Left ventricle myocardium inferior (tissue), 1 donor: ENCODE measurements at regions not wholly inside any gene's neighbourhood (a gene's known extent, or its start where the extent isn't known, plus 50 kb on each side); places are given as distances from the start of the nearest gene placed in this dataset.

ENCODE experiments used
- DNase-seq: peaks from one replicate; pipeline ENCODE4 v3.0.0-alpha.2; 2020
- H3K27ac ChIP-seq: fragments of 200-600 bp; replicated peaks from 2 replicates; pipeline ENCODE4 v1.8.0; 2021
- H3K27me3 ChIP-seq: fragments of 200-600 bp; 2 replicates; pipeline ENCODE4 v1.8.0; 2021; ENCODE audit warnings: low read depth
- H3K36me3 ChIP-seq: fragments of 200-600 bp; 2 replicates; pipeline ENCODE4 v1.8.0; 2021
- H3K4me1 ChIP-seq: fragments of 200-600 bp; 2 replicates; pipeline ENCODE4 v1.8.0; 2021
- H3K4me3 ChIP-seq: fragments of 200-600 bp; 2 replicates; pipeline ENCODE4 v1.8.0; 2021; ENCODE audit warnings: mild to moderate bottlenecking, moderate library complexity
- H3K9me3 ChIP-seq: fragments of 200-600 bp; replicated peaks from 2 replicates; pipeline ENCODE4 v1.8.0; 2021
- intact Hi-C: fragments of 100-400 bp; cut with micrococcal nuclease; formaldehyde crosslinking; loops from one replicate; pipeline ENCODE4 v1.11.0; 2022
- TF ChIP-seq, protein P1 (sequence below): fragments of 200-600 bp; IDR thresholded peaks from 2 replicates; pipeline ENCODE4 v1.8.0; 2021; ENCODE audit warnings: antibody characterized with exemption, mild to moderate bottlenecking, borderline replicate concordance
- donor health status: DM: no; HTN: yes; CAD: no; lungs with severe emphysema.

DNA sequence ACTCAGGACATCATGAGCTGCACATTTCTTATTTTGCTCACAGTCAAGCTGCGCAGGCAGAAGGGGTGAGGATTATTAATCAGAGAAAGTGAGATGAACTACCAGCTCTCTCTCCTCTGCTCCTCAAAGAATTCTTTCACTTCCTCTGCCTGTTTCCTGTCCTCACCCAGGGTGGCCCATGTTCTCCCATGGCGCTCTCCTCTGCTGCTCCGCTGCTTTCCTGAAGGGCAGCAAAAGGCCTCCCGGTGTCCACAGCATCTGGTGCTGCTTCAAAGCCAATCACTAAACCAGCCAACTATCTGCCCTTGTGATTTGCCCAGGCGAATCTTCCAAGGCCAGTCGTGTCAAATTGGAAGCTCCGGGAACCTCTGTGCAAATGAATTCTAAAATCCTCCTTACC, 324.2 kb downstream of the TPBG start:
- intact Hi-C loops: no loop called here
- Histone ChIP-seq H3K4me3 (no peak overlapping the region), H3K9me3 (no peaks in the 10 kb centered on the region), H3K36me3 (no peaks in the 10 kb centered on the region), H3K4me1 (no peaks in the 10 kb centered on the region), H3K27me3 (no peaks in the 10 kb centered on the region), H3K27ac (no peak overlapping the region)
- TF ChIP-seq, protein P1, sequence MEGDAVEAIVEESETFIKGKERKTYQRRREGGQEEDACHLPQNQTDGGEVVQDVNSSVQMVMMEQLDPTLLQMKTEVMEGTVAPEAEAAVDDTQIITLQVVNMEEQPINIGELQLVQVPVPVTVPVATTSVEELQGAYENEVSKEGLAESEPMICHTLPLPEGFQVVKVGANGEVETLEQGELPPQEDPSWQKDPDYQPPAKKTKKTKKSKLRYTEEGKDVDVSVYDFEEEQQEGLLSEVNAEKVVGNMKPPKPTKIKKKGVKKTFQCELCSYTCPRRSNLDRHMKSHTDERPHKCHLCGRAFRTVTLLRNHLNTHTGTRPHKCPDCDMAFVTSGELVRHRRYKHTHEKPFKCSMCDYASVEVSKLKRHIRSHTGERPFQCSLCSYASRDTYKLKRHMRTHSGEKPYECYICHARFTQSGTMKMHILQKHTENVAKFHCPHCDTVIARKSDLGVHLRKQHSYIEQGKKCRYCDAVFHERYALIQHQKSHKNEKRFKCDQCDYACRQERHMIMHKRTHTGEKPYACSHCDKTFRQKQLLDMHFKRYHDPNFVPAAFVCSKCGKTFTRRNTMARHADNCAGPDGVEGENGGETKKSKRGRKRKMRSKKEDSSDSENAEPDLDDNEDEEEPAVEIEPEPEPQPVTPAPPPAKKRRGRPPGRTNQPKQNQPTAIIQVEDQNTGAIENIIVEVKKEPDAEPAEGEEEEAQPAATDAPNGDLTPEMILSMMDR: no peak
- no peak for DNase-seq

DNA sequence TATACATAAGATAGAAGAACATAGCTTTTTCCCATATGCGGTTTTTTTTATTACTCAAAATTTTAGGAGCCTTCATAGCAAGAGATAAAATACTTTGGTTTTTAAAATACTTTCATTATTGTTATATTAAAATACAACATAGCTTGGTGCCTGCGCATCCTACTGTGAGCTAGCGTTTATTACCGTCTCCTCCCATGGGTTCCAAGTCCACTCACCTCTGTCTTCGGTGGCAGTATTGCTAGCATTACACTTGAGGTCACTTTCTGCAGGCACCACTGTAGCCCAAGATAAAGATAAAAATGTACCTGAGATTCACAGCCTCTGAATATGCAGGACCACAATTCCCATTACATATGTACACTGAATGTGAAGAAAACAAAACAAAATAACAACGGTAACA, 326.7 kb downstream of the TPBG start:
- DNase-seq: no peak
- H3K27me3 ChIP-seq: no peaks in the 10 kb centered on the region
- no peak overlapping the region for H3K4me3 ChIP-seq
- no peaks in the 10 kb centered on the region for H3K36me3 ChIP-seq
- H3K9me3 ChIP-seq: no peaks in the 10 kb centered on the region
- intact Hi-C loops: no loop called here
- no peak overlapping the region for H3K27ac ChIP-seq
- TF ChIP-seq, protein P1: no peak
- no peaks in the 10 kb centered on the region for H3K4me1 ChIP-seq

DNA sequence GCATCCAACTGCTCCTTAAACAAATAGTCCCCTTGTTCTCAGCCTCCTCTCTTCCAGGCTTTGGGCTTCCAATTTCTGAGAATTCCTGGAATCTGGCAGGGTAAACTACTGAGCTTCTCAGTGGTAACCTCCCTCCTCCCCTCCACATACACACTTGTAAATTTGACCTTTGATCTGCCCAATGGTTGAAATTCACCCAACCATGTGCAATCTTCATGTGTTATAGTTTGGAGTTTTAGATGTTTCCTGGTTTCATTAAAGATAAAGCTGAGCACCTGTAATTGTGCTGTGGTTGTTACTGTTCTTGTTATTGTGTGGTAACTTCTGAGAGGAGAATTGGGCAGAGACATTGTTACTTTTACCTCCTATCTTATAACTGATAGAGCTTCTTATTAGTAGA, 328.4 kb downstream of the TPBG start:
- no peak overlapping the region for H3K27ac ChIP-seq
- no peaks in the 10 kb centered on the region for H3K9me3 ChIP-seq
- H3K27me3 ChIP-seq: no peaks in the 10 kb centered on the region
- H3K36me3 ChIP-seq: no peaks in the 10 kb centered on the region
- no peak overlapping the region for H3K4me3 ChIP-seq
- intact Hi-C loops: no loop called here
- H3K4me1 ChIP-seq: no peaks in the 10 kb centered on the region
- TF ChIP-seq, protein P1: no peak
- no peak for DNase-seq

DNA sequence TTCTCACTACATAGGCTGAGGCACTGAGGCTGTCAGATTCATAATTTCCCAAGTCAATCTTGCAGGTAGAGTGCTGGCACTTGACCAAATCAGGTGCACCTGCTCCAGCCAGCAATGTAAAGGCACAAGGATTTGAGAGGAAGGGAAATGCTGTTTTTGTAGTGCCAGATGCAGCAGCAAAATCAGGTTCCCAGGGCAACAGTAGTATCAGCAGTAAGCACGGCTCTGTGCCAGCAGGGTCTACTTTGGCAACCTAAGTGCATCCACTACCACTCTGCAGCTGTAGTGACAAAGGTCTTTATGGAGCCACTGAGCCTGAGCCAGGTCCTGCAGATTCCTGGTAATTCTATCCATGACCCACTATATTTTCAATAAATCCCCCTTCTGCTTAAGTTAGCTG, 329.5 kb downstream of the TPBG start:
- no peaks in the 10 kb centered on the region for H3K4me1 ChIP-seq
- no peaks in the 10 kb centered on the region for H3K27me3 ChIP-seq
- H3K9me3 ChIP-seq: no peaks in the 10 kb centered on the region
- no peaks in the 10 kb centered on the region for H3K36me3 ChIP-seq
- no peak overlapping the region for H3K27ac ChIP-seq
- intact Hi-C loops: no loop called here
- no peak for DNase-seq
- TF ChIP-seq, protein P1: no peak
- H3K4me3 ChIP-seq: no peak overlapping the region

DNA sequence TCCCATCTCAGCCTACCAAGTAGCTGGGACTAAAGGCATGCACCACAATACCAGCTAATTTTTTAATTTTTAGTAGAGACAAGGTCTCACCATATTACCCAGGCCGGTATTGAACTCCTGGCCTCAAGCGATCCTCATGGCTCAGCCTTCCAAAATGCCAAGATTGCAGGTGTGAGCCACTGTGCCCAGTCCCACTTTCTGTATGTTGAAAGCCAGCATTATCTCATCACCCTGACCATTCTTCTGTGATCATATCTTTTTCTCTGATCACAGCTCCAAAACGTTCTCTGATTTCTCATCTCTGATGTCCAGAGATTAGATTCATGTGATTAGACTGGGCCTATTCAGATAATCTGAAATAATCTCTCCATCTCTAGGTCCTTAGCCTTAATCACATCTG, 337.7 kb downstream of the TPBG start:
- TF ChIP-seq, protein P1: no peak
- intact Hi-C loops: no loop called here
- Histone ChIP-seq H3K4me3 (no peak overlapping the region), H3K36me3 (no peaks in the 10 kb centered on the region), H3K4me1 (no peaks in the 10 kb centered on the region), H3K9me3 (peaks cover 13% of the 10 kb centered on the region), H3K27ac (no peak overlapping the region), H3K27me3 (no peaks in the 10 kb centered on the region)
- no peak for DNase-seq

DNA sequence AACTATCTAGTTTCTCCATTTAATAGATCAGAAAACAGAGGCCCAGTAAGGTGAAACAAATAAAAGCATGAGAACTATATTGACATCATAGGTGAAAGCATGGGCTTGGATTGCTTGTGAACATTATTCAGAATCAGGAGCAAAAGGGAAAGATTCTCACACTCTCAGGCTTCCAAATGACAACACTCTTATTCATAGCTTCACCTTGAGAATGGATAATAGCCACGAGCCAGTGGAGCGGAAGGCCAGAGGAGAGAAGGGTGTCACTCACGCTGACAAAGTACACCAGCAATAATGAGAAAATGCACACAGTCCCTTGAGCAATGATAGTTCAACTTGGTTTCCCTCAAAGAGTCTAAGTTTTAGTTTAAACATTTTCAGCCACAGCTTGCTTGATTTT, 339.0 kb downstream of the TPBG start:
- no peaks in the 10 kb centered on the region for H3K36me3 ChIP-seq

More for the DNA sequence above, 339.0 kb downstream of the TPBG start:
- Histone ChIP-seq H3K27ac (no peak overlapping the region), H3K9me3 (peaks cover 14% of the 10 kb centered on the region), H3K27me3 (no peaks in the 10 kb centered on the region), H3K4me1 (no peaks in the 10 kb centered on the region), H3K4me3 (no peak overlapping the region)
- intact Hi-C loops: no loop called here
- TF ChIP-seq, protein P1: no peak
- no peak for DNase-seq
